HG02759 (cell line): ENCODE measurements at regions not wholly inside any gene's neighbourhood (a gene's known extent, or its start where the extent isn't known, plus 50 kb on each side); places are given as distances from the start of the nearest gene placed in this dataset.

Experiments
- ATAC-seq: cut with Tn5 transposase; IDR thresholded peaks from one replicate; pipeline ENCODE4 v1.9.1; 2021; ENCODE audit warnings: mild to moderate bottlenecking, moderate library complexity; ENCODE audit not compliant: unreplicated experiment

DNA sequence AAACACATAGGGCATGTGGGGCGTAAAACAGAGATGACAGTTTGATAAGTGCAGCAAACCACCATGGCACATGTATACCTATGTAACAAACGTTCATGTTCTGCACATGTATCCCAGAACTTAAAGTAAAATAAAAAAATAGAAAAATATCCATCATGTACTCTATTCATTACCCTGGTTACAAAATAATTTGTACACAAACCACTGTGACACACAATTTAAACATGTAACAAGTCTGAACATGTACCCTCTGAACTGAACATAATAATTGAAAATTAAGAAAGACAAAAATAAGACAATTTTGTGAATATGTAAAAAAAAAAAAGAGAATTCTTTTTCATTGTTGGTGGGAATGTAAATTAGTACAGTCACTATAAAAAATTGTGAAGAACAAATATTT lies 379.2 kb downstream of the KDM5D start:
- ATAC-seq, result no peak

DNA sequence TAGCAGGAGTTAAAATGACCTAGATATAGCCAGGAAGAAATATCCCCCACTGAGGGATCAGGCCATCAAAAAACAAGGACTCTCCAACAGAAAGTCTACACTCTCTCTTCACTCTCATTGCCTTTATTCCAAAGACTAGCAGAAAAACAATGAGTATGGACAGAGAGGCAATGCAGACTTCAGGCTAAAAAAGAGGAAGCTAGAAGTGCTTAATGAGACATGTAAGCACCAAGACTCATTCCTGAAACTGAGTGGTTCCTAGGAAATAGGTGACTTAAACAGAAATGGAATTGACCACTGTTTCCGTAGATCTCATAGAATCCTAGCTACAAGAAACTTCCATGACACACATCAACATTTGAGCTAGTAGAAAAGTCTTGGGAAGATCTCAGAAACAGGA lies 387.3 kb downstream of the KDM5D start:
- ATAC-seq, result peak; percentile 67

DNA sequence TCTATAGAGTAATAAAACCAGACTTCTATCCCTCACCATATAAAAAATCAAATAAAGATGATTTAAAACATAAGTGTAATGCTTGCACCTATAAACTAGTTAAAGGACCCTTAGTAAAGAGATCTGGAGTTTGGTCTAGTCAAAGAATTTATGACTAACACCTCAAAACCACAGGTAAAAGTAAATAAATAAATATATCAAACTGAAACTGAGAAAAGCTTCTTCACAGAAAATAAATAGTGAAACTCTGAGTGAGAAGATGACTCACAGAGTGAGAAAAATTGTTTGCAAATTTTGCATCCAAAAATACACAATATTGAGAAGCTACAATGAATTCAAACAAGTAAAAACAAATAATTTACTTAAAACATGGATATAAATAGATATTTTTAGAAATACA lies 387.8 kb downstream of the KDM5D start:
- ATAC-seq, result peak; percentile 82

DNA sequence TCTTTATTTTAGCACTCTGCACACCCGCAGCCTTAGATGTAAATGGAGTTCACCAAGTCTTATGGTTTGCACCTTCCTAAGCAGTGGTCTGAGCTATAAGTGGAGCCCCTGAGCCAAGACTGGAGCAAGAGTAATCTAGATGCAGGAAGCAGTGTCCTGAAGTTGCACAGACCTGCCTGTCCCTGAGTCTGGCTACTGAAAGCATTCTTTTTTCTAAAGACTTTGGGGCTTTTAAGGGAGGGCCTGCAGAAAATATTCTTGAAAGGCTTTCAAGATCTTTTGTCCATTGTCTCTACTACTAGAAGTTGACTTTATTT lies 389.7 kb downstream of the KDM5D start:
- ATAC-seq, result no peak

DNA sequence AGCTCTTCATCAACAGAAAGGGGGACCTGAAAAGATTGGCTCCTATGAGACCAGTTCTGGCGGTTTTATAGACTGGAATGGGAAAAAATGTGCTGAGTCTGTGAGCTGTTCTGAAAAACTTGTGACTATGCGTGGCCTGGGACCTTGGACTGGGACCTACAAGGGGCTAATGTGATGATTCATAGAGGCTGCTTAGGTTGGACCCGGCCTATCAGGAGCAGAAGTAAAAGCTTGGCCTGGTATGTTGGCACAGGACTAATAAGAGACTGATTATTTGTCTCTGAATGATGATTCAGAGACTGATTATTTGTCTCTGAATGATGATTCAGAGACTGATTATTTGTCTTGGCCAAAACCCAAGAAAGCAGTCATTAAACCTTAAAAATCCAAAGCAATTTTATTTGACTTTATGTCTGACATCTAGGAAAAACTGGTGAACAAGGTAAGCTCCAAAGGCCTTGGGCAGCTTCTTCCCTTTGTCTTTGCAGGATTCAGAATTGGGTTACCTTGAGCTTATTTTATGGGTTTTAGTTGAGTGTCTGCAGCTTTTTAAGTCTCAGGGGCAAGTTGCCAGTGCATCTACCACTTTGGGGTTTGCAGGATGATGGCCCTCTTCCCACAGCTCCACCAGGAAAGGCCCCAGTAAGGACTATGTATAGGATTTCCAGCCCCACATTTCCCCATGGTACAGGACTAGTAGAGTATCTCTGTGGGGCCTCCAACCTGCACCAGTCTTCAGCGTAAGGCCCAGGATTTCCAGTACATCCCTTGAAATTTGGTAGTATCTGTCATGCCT lies 390.3 kb downstream of the KDM5D start:
- no peak for ATAC-seq

DNA sequence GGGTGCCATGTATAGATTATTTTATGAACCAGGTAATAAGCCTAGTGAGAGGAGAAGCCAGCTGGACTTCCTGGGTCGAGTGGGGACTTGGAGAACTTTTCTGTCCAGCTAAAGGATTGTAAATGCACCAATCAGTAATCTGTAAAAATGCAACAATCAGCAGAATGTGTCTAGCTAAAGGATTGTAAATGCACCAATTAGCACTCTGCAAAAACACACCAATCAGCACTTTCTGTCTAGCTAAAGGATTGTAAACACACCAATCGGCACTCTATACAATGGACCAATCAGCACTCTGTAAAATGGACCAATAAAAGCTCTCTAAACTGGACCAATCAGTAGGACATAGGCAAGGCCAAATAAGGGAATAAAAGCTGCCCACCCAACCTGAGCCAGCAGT lies 392.9 kb downstream of the KDM5D start:
- no peak for ATAC-seq

DNA sequence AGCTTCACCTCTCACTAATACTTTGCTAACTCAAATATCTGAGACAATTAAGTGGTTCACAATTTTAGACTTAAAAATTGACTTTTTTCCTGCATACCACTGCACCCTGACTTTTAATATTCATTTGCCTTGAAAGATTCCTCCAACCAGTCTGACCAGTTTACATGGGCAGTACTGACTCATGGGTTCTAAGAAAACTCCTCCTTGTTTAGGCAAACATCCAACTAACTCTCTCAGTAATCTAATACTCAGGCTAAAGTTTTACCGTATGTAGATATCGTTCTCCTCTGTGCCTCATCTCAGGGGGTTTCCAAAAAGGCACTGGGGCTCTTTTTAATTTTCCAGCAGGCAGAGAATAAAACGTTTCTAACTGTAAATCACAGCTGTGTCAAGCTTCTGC lies 422.8 kb downstream of the KDM5D start:
- no peak for ATAC-seq

DNA sequence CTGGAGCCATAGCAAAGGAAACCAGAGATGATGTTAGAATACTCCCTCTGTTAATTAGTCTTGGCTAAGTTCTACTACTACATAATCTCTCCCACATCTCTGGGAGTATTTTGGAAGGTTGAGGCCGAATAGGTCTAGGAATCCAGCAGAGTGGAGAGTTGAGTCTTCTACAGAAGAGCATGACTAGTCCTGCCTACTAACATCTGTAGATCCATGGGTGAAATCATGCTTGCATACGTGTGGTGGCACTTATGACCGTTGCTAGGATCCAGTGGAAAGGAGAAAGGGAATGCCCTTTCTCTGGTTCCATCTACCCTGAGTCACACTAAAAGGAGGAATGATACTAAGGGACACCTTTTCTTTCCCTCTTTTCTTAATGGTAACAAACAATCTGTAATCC lies 425.4 kb downstream of the KDM5D start:
- no peak for ATAC-seq

DNA sequence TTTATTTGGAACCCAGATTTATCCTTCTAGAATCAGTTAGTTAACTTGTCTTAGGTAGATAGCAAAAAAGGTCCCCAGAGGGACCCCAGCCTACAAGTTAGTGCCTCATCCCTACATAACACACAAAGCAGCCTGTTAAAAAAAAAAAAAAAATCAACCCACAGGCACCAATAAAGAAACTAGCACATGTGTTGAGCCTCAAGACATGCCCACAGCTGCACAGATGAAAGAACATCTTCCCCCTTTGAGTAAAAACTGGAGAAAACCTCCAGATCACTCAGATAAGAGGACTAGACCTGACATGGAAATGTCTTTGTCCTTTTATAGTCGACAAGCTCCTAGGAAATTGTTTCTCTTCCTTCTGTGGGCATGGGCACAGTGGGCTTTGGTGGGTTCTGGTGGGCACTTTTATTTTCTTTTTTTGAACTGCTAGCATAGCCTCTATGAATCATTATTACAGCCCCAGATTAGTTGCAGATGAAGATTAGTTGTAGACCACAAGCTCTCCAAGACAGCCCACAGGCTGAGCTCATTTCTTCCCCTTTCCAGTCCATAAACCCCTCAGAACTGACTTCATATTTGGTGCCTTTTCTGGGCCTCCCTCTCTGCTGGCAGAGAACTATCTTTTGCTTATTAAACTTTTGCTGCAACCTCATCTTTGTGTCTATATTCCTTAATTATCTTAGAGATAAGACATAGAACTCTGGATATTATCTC lies 427.1 kb downstream of the KDM5D start:
- no peak for ATAC-seq

DNA sequence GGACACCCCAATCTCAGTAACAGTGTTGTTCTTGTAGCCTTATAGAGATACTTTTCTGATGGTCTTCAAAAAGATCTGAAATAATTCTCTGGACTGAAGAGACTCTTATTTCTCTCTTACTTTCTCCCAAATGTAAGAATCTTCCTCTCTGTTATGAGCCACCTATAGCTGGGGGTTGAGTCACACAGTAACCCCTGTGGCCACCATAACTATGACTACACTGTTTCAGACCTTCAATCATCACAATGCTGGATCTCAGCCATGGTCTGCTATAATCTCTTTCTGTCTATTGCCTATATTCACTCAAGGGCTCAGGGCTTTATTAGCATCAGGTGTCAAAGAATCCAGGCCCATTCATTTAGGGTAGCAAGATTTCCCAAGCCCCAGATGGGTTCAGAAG lies 436.9 kb downstream of the KDM5D start:
- no peak for ATAC-seq

DNA sequence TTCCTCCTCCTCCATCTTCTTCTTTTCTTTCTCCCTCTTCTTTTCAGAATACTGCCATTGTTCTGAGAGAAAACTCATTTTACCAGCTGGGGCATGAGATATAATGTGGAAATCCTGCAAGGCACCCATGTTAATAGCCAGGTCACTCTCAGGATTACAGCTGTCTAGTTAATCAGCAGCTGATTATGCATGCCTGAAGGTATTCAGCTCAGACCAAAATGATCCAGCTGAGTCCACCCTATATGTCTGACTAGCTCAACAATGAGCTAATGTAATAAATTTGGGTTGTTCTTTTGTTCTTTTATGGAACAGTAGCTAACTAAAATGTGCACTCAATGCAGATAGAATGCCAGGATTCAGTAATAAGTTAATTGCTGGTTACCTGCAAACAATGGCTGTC lies 441.4 kb downstream of the KDM5D start:
- ATAC-seq, result no peak

DNA sequence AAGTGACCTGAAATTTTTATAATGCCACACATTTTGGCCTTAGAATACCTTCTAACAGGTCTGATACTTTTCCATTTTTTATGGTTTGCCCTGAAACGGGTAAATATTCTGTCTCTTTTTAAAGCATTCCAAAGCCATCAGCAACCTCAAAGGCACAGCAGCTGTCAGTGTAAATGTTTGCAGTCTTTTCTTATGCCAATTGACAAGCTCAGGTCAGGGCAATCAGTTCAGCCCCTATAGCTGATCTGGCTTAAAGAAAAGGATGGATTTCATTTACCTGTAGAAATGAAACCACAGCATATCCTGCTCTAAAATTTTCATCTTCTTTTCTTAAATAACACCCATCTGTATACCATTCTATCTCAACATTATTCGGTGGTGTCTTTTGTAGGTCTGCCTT lies 453.6 kb downstream of the KDM5D start:
- no peak for ATAC-seq

DNA sequence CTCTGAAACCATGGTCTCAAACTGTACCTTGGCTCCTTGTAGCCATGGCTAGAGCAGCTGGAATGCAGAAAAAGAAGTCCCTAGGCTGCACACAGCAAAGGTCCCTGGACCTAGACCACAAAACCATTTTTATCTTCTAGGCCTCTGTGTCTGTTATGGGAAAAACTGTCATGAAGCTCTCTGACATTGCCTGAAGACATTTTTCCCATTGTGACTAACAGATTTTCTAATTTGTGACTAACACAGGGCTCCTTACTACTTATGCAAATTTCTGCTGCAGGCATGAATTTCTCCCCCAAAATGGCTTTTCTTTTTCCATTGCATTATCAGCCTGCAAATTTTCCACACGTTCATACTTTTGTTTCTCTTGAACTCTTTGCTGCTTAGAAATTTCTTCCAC lies 470.4 kb downstream of the KDM5D start:
- ATAC-seq, result no peak

DNA sequence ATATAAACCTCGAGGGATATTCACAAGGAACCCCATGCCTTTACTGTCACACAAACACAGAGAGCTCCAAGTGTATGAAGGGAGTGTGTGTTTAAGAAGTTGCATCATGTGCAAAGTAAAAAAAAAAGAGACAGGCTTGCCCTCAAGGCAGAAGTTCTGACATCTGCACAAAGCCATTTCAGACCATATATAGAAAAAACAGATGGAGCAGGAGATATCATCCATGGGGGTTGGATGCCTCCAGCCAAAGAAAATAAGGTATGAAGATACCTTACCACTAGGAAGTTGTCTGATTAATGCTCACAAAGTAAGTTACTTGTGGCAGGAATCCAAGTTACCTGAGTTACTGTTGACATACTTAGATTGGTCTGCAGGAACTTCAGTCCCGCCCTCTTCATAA lies 476.2 kb downstream of the KDM5D start:
- no peak for ATAC-seq

DNA sequence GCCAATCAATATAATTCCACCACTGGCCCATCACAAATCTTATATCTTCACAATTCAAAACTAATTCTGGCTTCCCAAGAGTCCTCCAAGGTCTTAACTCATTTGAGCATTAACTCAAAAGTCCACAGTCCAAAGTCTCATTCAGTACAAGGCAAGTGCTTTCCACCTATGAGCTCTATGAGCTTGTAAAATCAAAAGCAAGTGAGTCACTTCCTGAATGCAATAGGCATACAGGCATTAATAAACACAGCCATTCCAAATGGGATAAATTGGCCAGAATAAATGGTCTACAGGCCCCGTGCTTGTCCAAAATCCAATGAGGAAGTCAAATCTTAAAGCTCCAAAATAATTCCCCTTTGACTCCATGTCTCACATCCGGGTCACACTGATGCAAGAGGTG lies 479.1 kb downstream of the KDM5D start:
- ATAC-seq, result no peak

DNA sequence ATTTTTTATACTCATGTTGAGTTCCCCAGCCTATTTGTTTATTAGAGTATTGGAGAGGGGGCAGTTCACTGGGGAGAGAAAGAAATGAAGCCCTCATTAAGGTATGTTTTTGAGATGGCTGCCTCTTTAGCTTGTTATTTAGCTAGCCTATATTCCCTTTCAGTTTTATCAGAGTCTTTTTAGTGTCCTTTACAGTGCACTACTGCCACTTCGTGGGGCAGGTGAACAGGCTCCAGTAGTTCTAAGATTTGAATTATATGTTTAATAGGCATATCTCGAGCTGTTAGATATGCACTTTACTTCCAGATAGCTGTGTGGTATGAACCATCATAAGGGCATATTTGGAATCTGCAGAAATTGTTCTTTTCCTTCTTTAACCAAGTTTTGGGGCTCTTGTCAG lies 482.2 kb downstream of the KDM5D start:
- no peak for ATAC-seq

DNA sequence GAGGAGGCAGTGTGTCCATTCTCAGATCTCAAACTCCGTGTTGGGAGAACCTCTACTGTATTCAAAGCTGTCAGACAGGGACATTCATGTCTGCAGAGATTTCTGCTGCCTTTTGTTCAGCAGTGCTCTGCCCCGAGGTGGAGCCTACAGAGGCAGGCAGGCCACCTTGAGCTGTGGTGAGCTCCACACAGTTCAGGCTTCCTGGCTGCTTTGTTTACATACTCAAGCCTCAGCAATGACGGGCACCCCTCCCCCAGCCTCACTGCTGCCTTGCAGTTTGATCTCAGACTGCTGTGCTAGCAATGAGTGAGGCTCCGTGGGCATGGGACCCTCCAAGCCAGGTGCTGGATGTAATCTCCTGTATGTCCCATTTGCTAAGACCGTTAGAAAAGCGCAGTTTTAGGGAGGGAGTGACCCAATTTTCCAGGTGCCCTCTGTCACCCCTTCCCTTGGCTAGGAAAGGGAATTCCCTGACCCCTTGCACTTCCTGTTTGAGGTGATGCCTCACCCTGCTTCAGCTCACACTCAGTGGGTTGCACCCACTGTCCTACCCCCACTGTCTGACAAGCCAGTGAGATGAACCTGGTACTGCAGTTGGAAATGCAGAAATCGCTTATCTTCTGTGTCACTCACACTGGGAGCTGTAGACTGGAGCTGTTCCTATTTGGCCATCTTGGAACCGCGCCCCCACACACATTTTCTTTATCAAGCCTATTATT lies 458.9 kb upstream of the HSFY2 start:
- no peak for ATAC-seq

DNA sequence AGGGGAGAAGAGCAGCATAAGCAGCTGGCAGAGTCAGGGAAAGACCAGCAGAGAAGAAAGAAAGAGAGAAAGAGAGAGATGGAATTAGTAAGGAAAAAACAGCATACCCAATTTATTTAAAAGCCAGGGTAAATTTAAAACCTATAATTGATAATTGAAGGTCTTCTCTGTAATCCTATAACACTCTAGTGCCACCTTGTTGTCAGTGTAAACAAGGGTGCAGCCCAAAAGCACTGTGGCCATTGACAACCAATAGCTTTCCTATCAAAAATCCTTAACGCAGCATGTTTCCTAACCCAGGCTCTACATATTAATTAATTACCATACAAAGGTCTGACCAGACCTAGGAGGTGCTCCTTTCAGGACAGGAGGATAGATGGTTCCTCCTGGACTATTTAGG lies 447.2 kb upstream of the HSFY2 start:
- ATAC-seq, result no peak

DNA sequence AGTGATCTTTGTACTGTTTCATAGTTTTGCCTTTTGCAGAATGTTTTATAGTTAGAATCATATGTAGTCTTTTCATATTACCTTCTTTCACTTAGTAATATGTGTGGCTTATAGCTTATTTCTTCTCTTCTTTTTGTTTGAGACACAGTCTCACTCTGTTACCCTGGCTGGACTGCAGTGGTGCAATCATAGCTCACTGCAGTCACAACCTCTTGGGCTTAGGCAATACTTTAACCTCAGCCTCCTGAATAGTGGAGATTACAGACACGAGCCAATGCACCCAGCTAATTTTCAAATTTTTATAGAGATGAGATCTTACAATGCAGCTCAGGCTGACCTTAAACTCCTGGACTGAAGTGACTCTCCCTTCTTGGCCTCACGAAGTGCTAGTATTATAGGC lies 435.4 kb upstream of the HSFY2 start:
- no peak for ATAC-seq

DNA sequence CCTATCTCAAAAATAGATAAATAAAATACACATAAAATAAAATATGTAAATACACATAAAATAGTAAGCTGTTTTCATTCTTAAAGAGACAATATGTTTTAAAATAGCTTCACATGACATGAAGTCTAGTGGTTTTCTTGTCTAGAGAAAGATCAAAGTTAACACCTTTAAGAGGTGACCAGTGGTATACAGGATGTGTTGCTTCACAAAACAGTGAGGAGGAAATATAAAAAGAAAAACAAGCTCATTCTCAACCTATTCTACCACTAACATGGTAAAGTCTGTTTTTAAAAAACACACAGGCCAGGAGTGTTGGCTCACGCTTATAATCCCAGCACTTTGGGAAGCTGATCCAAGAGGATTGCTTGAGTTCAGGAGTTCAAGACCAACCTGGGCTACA lies 433.5 kb upstream of the HSFY2 start:
- ATAC-seq, result no peak

DNA sequence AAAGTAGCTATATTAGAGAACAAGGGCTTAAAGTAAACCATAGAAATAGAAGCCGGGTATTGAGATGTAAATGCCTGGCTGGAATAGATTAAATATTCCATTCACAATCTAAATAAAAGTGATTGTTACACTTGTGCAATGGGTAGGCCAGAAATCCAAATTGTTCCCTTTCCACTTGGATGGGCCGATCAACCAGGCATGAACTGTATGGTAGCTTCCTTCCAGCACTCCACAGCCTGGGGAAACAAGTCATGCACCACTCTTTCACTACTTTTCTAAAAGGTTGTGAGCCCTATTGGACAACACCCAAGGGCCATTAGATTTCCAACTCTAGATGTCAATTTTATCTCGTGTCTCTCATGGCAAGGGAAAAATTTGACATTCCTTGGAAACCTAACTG lies 407.3 kb upstream of the HSFY2 start:
- no peak for ATAC-seq

DNA sequence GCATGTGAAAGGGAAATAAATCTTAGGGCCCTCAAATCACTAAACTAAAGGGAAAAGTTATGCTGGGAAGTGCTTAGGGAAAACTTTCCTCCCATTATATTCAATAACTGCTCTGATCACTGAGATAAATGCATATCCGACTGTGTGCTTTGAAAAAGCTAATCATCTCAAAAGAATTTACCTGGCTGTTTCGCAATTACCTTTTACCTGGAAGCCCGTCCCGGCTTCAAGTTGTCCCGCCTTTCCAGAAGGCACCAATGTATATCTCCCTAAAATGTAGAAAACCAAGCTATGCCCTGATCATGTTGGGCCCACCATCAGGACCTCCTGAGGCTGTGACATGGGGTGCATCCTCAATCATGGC lies 394.6 kb upstream of the HSFY2 start:
- ATAC-seq, result no peak
